DND-41 (cell line): ENCODE measurements at regions not wholly inside any gene's neighbourhood (a gene's known extent, or its start where the extent isn't known, plus 50 kb on each side); places are given as distances from the start of the nearest gene placed in this dataset.
A peak's percentile ranks its signal among the peaks of the same experiment; 100 is the strongest.

Experiments used
- ATAC-seq: fragments of 200-7000 bp; cut with Tn5 transposase; 3 replicates; pipeline ENCODE4 v1.9.1; 2021; ENCODE audit warnings: low read depth; ENCODE audit not compliant: insufficient read depth
- DNase-seq: peaks from one replicate; pipeline ENCODE4 v3.0.0-alpha.2; 2020
- H2AFZ ChIP-seq: 2 replicates; pipeline ENCODE4 v1.6.0; 2012; ENCODE audit warnings: low read depth, low read length
- H3K27ac ChIP-seq: 2 replicates; pipeline ENCODE4 v1.5.1; 2012; ENCODE audit warnings: low read length, inconsistent platforms
- H3K27me3 ChIP-seq: fragments of 200-600 bp; sonication (generic); 2 replicates; pipeline ENCODE4 v1.6.0; 2012; ENCODE audit warnings: low read length, mild to moderate bottlenecking, inconsistent platforms; ENCODE audit not compliant: insufficient read depth, poor library complexity
- H3K36me3 ChIP-seq: 2 replicates; pipeline ENCODE4 v1.5.1; 2012; ENCODE audit warnings: low read length, inconsistent platforms; ENCODE audit not compliant: insufficient read depth
- H3K4me1 ChIP-seq: 2 replicates; pipeline ENCODE4 v1.5.1; 2012; ENCODE audit warnings: mild to moderate bottlenecking, low read length; ENCODE audit not compliant: insufficient read depth
- H3K4me2 ChIP-seq: 2 replicates; pipeline ENCODE4 v1.6.0; 2012; ENCODE audit warnings: mild to moderate bottlenecking, moderate library complexity, low read length, inconsistent platforms; ENCODE audit not compliant: insufficient read depth
- H3K4me3 ChIP-seq, 2 experiments: fragments of 200-600 bp in 1 of 2; shearing (Covaris generic) in 1 of 2; 2 replicates each; pipeline ENCODE4 v1.5.1; 2012 to 2016; ENCODE audit warnings: inconsistent platforms in 2 of 2, low read length in 2 of 2, mild to moderate bottlenecking in 2 of 2, low read depth in 1 of 2, moderate library complexity in 1 of 2
- H3K79me2 ChIP-seq: 2 replicates; pipeline ENCODE4 v1.6.0; 2012; ENCODE audit warnings: low read length, inconsistent platforms; ENCODE audit not compliant: insufficient read depth
- H3K9ac ChIP-seq: 2 replicates; pipeline ENCODE4 v1.6.0; 2012; ENCODE audit warnings: low read depth, mild to moderate bottlenecking, inconsistent platforms, low read length, moderate library complexity
- H3K9me3 ChIP-seq: 2 replicates; pipeline ENCODE4 v1.5.1; 2012; ENCODE audit warnings: low read length, moderate library complexity, mild to moderate bottlenecking, inconsistent platforms; ENCODE audit not compliant: insufficient read depth, severe bottlenecking
- H4K20me1 ChIP-seq: 2 replicates; pipeline ENCODE4 v1.6.0; 2012; ENCODE audit warnings: low read length; ENCODE audit not compliant: insufficient read depth
- CTCF ChIP-seq: IDR thresholded peaks from 2 replicates; pipeline ENCODE4 v1.5.1; 2012; ENCODE audit warnings: borderline replicate concordance, low read length, moderate library complexity, mild to moderate bottlenecking; ENCODE audit not compliant: poor library complexity, severe bottlenecking; ENCODE audit errors: extremely low read depth
- EZH2 ChIP-seq: IDR thresholded peaks from 3 replicates; pipeline ENCODE4 v1.6.1; 2012; ENCODE audit warnings: borderline replicate concordance, low read depth, mild to moderate bottlenecking, moderate library complexity, low read length, inconsistent platforms; ENCODE audit not compliant: severe bottlenecking

- H3K9ac ChIP-seq: peak overlapping the region; percentile 37; the same call in 1 of the 2 replicates
- no peaks in the 10 kb centered on the region for H4K20me1 ChIP-seq
- no peaks in the 10 kb centered on the region for H3K27me3 ChIP-seq
- H3K27ac ChIP-seq: peak overlapping the region; percentile 92
- no peak overlapping the region; a peak in 1 of 4 replicates for H3K4me3 ChIP-seq
- no peaks in the 10 kb centered on the region for H3K36me3 ChIP-seq
- H3K4me2 ChIP-seq: peak overlapping the region; percentile 45
- peaks cover 27% of the 10 kb centered on the region for H3K4me1 ChIP-seq
- H3K9me3 ChIP-seq: peaks cover 11% of the 10 kb centered on the region
- peak; percentile 98 for ATAC-seq
- peak; percentile 11 for TF ChIP-seq CTCF
- TF ChIP-seq EZH2: no peak
- DNase-seq: peak; percentile 92
- H2AFZ ChIP-seq: peak overlapping the region; percentile 65
- H3K79me2 ChIP-seq: no peaks in the 10 kb centered on the region
These were observed 226.0 kb upstream of the PTGER4 start for GRCh38 chr5:40453689-40454088.

GRCh38 chr5:40452874-40453624 is 226.7 kb upstream of the PTGER4 start:
- Histone ChIP-seq H2AFZ (peak overlapping the region; percentile 51; the same call in 1 of the 2 replicates), H3K79me2 (no peaks in the 10 kb centered on the region), H3K9me3 (peaks cover 11% of the 10 kb centered on the region), H3K4me1 (peaks cover 27% of the 10 kb centered on the region), H3K4me3 (no peak overlapping the region), H3K36me3 (no peaks in the 10 kb centered on the region), H3K4me2 (0 out of 2 replicates have a peak overlapping the region, but pooled peaks have one; percentile 45), H4K20me1 (no peaks in the 10 kb centered on the region), H3K27me3 (no peaks in the 10 kb centered on the region), H3K9ac (peak overlapping the region; percentile 31; the same call in 1 of the 2 replicates), H3K27ac (peak overlapping the region; percentile 92)
- DNase-seq (no peak), ATAC-seq (no peak)
- no peak for TF ChIP-seq EZH2
- TF ChIP-seq CTCF: no peak

- Histone ChIP-seq H3K9ac (no peak overlapping the region), H3K9me3 (peaks cover 18% of the 10 kb centered on the region), H3K79me2 (no peaks in the 10 kb centered on the region), H3K27ac (no peak overlapping the region), H3K4me1 (peaks cover 6% of the 10 kb centered on the region), H3K4me2 (no peak overlapping the region), H3K27me3 (no peaks in the 10 kb centered on the region), H2AFZ (no peak overlapping the region), H3K36me3 (no peaks in the 10 kb centered on the region), H3K4me3 (no peak overlapping the region), H4K20me1 (no peaks in the 10 kb centered on the region)
- TF ChIP-seq EZH2 (no peak), CTCF (no peak)
- DNase-seq (no peak), ATAC-seq (no peak)
These were observed 232.3 kb upstream of the PTGER4 start for GRCh38 chr5:40447438-40447837.
